ENCODE measurements at regions not wholly inside any gene's neighbourhood (a gene's known extent, or its start where the extent isn't known, plus 50 kb on each side); places are given as distances from the start of the nearest gene placed in this dataset.

Small RNA genes lying in the stretch of these regions (small RNA-seq; reads per million reads assigned to genes)
- gene Z96811.1, result 0 reads per million in 4 donors

Measured in upper lobe of left lung (tissue), 4 donors.